HEK293T (cell line): ENCODE measurements at regions not wholly inside any gene's neighbourhood (a gene's known extent, or its start where the extent isn't known, plus 50 kb on each side); places are given as distances from the start of the nearest gene placed in this dataset.

ENCODE experiments used
- ARNT ChIP-seq: fragments of 450-650 bp; IDR thresholded peaks from 2 replicates; pipeline ENCODE4 v1.6.1; 2017; ENCODE audit warnings: mild to moderate bottlenecking
- FOXK2 ChIP-seq: fragments of 450-650 bp; IDR thresholded peaks from 2 replicates; pipeline ENCODE4 v1.6.1; 2016; ENCODE audit warnings: mild to moderate bottlenecking
- FOXM1 ChIP-seq: fragments of 450-650 bp; IDR thresholded peaks from 2 replicates; pipeline ENCODE4 v1.6.1; 2017; ENCODE audit warnings: mild to moderate bottlenecking, borderline replicate concordance

DNA sequence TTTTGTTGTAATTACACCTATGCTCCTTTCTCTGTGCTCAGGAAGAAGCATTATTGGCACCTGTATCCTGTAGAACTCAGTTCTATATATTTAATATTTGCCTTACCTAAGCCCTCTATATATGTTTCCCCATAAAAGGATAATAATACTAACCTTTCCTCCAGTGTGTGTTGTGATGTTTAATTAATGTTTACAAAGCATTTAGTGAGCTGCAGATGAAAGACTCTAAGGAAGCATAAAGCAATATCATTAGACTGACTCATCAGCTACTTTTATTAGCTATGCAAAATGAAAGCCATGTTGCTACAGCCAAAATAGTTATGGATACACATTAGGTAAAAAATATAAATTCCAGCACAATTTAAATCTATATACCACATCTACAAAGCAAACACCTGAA is 93.6 kb upstream of the PTPN13 start:
- TF ChIP-seq ARNT, result no peak
- no peak for TF ChIP-seq FOXK2
- TF ChIP-seq FOXM1, result no peak
